Panc1 (cell line): ENCODE measurements at regions not wholly inside any gene's neighbourhood (a gene's known extent, or its start where the extent isn't known, plus 50 kb on each side); places are given as distances from the start of the nearest gene placed in this dataset.

Experiments used
- ATAC-seq: fragments of 200-7000 bp; cut with Tn5 transposase; 2 replicates; pipeline ENCODE4 v1.9.1; 2020; ENCODE audit warnings: mild to moderate bottlenecking, moderate library complexity
- BruUV-seq: library from RNA; stranded (reverse); fragments of 400-500 nt; replicated peaks from 2 replicates; lab custom pipeline; 2021; lab: Mats Ljungman, UMichigan
- CTCF ChIA-PET: fragments of 300-600 bp; sonication (Branson Sonifier 250); formaldehyde crosslinking; loops from one replicate; lab custom pipeline; 2022; ENCODE audit warnings: antibody characterized with exemption; lab: Charles Lee
- POLR2A ChIA-PET: fragments of 300-600 bp; sonication (Branson Sonifier 250); formaldehyde crosslinking; loops from one replicate; lab custom pipeline; 2022; ENCODE audit warnings: antibody characterized with exemption; lab: Charles Lee
- DNase-seq: peaks from one replicate; pipeline ENCODE4 v3.0.0-alpha.2; 2010; ENCODE audit warnings: low read depth, low spot score
- H3K27ac ChIP-seq: 2 replicates; pipeline ENCODE4 v1.5.1; 2011; ENCODE audit warnings: mild to moderate bottlenecking, low read length, inconsistent platforms
- H3K27me3 ChIP-seq: fragments of 200-500 bp; sonication (Bioruptor generic); 2 replicates; pipeline ENCODE4 v1.6.0; 2014; ENCODE audit warnings: low read length, inconsistent platforms; ENCODE audit not compliant: control insufficient read depth, insufficient read depth
- H3K36me3 ChIP-seq: fragments of 200-500 bp; sonication (Bioruptor generic); 2 replicates; pipeline ENCODE4 v1.5.1; 2014; ENCODE audit warnings: inconsistent platforms, mild to moderate bottlenecking, low read length, moderate library complexity; ENCODE audit not compliant: control insufficient read depth, insufficient read depth
- H3K4me1 ChIP-seq: 2 replicates; pipeline ENCODE4 v1.5.1; 2011; ENCODE audit warnings: inconsistent platforms, mild to moderate bottlenecking, low read length, moderate library complexity; ENCODE audit not compliant: control insufficient read depth, insufficient read depth
- H3K4me3 ChIP-seq, 2 experiments: 2 replicates each; pipeline ENCODE4 v1.5.1; 2011 to 2012; ENCODE audit warnings: low read depth in 2 of 2, low read length in 2 of 2, mild to moderate bottlenecking in 2 of 2, inconsistent platforms in 1 of 2, moderate library complexity in 1 of 2
- H3K9me3 ChIP-seq: fragments of 200-500 bp; sonication (Bioruptor generic); 2 replicates; pipeline ENCODE4 v1.5.1; 2014; ENCODE audit warnings: low read depth, mild to moderate bottlenecking, inconsistent platforms, low read length, moderate library complexity; ENCODE audit not compliant: control insufficient read depth, insufficient read depth
- POLR2AphosphoS5 ChIP-seq: IDR thresholded peaks from 2 replicates; pipeline ENCODE4 v1.6.1; 2012; ENCODE audit warnings: mild to moderate bottlenecking, low read depth, low read length, moderate library complexity
- SIN3A ChIP-seq: IDR thresholded peaks from 2 replicates; pipeline ENCODE4 v1.6.1; 2012; ENCODE audit warnings: low read depth, mild to moderate bottlenecking, low read length, moderate library complexity, borderline replicate concordance; ENCODE audit not compliant: insufficient read depth
- TCF7L2 ChIP-seq: IDR thresholded peaks from 2 replicates; pipeline ENCODE4 v1.6.1; 2011; ENCODE audit warnings: mild to moderate bottlenecking, low read depth, low read length, inconsistent platforms
- in situ Hi-C: cut with HindIII; loops from 2 replicates; pipeline ENCODE4 v1.10.0; 2016; ENCODE audit warnings: low sequenced_read_pairs, low pct_unique_long_range_greater_than_20kb
- intact Hi-C: fragments of 100-400 bp; cut with micrococcal nuclease; formaldehyde crosslinking; loops from one replicate; pipeline ENCODE4 v1.10.0; 2022; ENCODE audit not compliant: unreplicated experiment
- TF ChIP-seq, protein P1 (sequence below): fragments of 450-650 bp; IDR thresholded peaks from 2 replicates; pipeline ENCODE4 v1.5.1; 2017; ENCODE audit warnings: mild to moderate bottlenecking
- TF ChIP-seq, protein P2 (sequence below), 2 experiments: IDR thresholded peaks; 2 replicates each; pipeline ENCODE4 v1.6.1; 2011 to 2012; ENCODE audit warnings: low read depth in 2 of 2, control low read depth in 1 of 2, low read length in 1 of 2, mild to moderate bottlenecking in 1 of 2, moderate library complexity in 1 of 2; ENCODE audit not compliant: insufficient read depth in 1 of 2

DNA sequence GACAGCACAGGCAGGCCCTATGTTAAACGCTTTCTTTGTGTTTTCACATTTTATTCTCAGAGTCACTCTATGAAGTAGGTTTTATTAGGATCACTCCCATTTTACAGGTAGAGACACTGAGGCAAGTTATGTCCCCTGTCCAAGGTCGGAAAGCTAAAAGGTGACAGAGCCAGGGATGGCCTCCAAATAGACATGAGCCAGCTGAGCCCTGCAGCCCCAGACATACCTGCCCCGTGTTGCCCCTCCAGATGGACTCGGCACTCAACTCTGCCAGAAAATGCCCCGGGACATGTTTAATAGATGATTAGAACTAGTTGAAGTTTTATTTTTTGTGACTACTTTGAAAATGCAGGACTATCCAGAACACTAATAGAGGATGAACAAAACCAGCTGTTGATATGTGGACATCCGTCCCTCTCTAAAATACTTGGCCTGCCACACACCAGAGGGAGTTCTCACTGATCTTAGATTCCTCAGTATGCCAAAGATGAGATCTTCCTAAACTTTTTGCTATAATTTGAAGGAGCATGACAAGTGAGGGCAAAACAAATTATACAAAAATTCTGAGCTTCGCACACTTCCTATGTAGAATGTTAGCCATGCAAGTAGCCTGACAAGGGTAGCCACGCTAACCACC lies 258.6 kb upstream of the ADAMTS16 start:
- no peaks in the 10 kb centered on the region for H3K9me3 ChIP-seq
- POLR2A ChIA-PET = no interaction called here
- H3K4me3 ChIP-seq = no peak overlapping the region
- TF ChIP-seq POLR2AphosphoS5 = no peak
- TF ChIP-seq SIN3A = no peak
- TF ChIP-seq, protein P1, sequence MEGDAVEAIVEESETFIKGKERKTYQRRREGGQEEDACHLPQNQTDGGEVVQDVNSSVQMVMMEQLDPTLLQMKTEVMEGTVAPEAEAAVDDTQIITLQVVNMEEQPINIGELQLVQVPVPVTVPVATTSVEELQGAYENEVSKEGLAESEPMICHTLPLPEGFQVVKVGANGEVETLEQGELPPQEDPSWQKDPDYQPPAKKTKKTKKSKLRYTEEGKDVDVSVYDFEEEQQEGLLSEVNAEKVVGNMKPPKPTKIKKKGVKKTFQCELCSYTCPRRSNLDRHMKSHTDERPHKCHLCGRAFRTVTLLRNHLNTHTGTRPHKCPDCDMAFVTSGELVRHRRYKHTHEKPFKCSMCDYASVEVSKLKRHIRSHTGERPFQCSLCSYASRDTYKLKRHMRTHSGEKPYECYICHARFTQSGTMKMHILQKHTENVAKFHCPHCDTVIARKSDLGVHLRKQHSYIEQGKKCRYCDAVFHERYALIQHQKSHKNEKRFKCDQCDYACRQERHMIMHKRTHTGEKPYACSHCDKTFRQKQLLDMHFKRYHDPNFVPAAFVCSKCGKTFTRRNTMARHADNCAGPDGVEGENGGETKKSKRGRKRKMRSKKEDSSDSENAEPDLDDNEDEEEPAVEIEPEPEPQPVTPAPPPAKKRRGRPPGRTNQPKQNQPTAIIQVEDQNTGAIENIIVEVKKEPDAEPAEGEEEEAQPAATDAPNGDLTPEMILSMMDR = no peak
- TF ChIP-seq, protein P2, sequence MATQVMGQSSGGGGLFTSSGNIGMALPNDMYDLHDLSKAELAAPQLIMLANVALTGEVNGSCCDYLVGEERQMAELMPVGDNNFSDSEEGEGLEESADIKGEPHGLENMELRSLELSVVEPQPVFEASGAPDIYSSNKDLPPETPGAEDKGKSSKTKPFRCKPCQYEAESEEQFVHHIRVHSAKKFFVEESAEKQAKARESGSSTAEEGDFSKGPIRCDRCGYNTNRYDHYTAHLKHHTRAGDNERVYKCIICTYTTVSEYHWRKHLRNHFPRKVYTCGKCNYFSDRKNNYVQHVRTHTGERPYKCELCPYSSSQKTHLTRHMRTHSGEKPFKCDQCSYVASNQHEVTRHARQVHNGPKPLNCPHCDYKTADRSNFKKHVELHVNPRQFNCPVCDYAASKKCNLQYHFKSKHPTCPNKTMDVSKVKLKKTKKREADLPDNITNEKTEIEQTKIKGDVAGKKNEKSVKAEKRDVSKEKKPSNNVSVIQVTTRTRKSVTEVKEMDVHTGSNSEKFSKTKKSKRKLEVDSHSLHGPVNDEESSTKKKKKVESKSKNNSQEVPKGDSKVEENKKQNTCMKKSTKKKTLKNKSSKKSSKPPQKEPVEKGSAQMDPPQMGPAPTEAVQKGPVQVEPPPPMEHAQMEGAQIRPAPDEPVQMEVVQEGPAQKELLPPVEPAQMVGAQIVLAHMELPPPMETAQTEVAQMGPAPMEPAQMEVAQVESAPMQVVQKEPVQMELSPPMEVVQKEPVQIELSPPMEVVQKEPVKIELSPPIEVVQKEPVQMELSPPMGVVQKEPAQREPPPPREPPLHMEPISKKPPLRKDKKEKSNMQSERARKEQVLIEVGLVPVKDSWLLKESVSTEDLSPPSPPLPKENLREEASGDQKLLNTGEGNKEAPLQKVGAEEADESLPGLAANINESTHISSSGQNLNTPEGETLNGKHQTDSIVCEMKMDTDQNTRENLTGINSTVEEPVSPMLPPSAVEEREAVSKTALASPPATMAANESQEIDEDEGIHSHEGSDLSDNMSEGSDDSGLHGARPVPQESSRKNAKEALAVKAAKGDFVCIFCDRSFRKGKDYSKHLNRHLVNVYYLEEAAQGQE (IDR thresholded peaks at IDR 0.05; ENCODE audit: insufficient read depth in 1 of 2, low read depth in 2 of 2, low read length in 1 of 2) = no peak
- TF ChIP-seq TCF7L2 = no peak
- H3K27ac ChIP-seq = no peak overlapping the region
- no peaks in the 10 kb centered on the region for H3K4me1 ChIP-seq
- CTCF ChIA-PET = no interaction called here
- ATAC-seq (no peak), DNase-seq (no peak)
- no TSS peak for BruUV-seq
- no peaks in the 10 kb centered on the region for H3K36me3 ChIP-seq
- in situ Hi-C loops (no loop called here), intact Hi-C loops (no loop called here)
- H3K27me3 ChIP-seq = peaks cover 2% of the 10 kb centered on the region; the same call in 1 of the 2 replicates

DNA sequence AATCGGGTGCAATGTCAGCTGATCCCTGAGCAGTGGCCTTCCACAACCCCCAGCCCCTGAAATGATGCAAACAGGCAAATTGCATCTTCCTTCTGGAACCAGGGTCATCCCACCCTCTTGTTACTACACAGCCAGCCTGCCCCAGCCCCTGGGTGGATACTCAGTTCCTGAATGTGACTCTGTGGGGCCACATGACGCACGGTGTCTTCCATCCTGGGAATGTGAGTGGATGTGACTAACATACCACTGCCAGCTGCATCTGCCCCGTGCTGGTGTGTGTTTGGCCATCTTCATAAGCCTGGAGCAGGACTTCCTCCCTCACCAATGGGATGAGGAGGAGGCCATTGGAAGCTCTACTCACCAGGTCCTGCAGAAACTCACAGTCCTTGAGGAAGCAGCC lies 257.9 kb upstream of the ADAMTS16 start:
- H3K4me1 ChIP-seq = no peaks in the 10 kb centered on the region
- ATAC-seq (no peak), DNase-seq (no peak)
- H3K27me3 ChIP-seq = peaks cover 2% of the 10 kb centered on the region; the same call in 1 of the 2 replicates
- TF ChIP-seq, protein P2 (IDR thresholded peaks at IDR 0.05; ENCODE audit: insufficient read depth in 1 of 2, low read depth in 2 of 2, low read length in 1 of 2) = no peak
- no peak for TF ChIP-seq SIN3A
- no peak for TF ChIP-seq TCF7L2
- TF ChIP-seq, protein P1 = no peak
- TF ChIP-seq POLR2AphosphoS5 = no peak
- H3K4me3 ChIP-seq = no peak overlapping the region
- H3K9me3 ChIP-seq = no peaks in the 10 kb centered on the region
- in situ Hi-C loops = no loop called here
- ChIA-PET POLR2A (no interaction called here), CTCF (no interaction called here)
- no TSS peak for BruUV-seq
- no peak overlapping the region for H3K27ac ChIP-seq
- no peaks in the 10 kb centered on the region for H3K36me3 ChIP-seq
- intact Hi-C loops = no loop called here
